GM19452 (cell line): ENCODE measurements at regions not wholly inside any gene's neighbourhood (a gene's known extent, or its start where the extent isn't known, plus 50 kb on each side); places are given as distances from the start of the nearest gene placed in this dataset.
"Not testable (repeated sequence)": the region's sequence is repeated elsewhere in the genome, so short reads cannot be mapped to it uniquely, and the experiment has no call there.

Source experiments
- ATAC-seq: cut with Tn5 transposase; IDR thresholded peaks from one replicate; pipeline ENCODE4 v1.9.1; 2021; ENCODE audit not compliant: unreplicated experiment

DNA sequence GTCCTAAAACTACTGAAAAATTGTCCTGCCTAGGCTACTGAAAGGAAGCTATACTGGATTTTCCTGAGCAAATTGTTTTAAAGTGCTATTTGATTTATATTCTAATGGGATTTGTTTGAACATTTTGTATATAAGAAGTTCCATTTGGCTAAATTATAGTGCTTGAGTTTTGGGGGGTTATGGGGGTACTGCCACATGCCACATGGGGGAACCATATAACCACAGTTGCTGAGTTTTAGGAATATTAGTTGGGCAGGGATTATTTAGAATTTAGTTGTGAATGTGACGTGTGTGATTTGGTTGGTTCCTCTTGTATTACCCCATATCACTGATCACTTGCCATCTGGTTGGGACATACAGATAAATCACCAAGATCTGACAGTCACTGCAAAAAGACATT, 224.5 kb upstream of the TAPT1 start:
- ATAC-seq: no peak

DNA sequence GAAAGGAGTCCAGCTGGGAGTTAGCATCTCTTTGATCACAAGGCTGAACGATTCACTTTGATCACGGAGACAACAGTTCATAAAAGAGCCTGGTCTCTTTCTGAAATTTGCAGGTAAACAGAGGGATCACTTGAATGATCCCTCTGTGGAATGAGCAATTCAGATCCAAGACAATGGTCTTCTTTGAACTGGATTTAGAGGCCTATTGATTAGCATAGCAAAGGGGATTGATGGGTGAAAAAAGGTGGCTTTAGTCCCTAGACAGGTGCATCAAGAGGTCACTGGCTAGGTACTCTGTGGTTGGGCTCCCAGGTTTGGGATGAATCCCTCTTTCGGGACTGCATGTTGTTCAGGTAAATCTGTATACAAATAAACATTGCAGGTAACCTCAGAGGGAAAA, 223.8 kb upstream of the TAPT1 start:
- ATAC-seq: no peak

- no peak for ATAC-seq
Observed at GRCh38 chr4:16449406-16449805, 223.1 kb upstream of the TAPT1 start.

DNA sequence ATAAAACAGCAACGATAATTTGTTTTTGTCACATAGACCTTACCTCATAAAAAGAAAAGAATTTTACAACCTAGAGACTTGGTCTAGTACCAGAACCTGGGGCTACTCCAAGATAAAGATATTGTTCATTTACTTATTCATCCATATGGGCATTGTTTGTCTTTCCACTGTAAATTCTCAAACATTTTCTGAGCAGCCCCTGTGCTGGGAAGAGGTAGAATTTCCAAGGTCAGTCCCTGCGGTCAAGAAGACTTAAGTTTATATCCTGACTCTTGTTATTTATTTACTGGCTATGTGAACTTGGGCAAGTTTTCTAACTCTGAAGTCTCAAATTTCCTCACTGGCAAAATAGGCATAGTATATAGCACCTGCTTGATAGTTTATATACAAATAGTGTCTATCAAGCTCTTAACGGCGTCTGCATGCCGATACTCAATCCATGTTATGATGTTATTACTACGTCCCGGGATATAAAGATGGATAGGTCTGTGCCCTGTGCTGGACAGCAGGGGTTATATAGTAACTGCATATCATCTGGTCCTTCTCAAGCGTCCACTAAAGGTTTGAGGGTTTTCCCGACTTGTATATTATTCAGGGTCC, 222.1 kb upstream of the TAPT1 start:
- no peak for ATAC-seq

- ATAC-seq: peak; percentile 76
Observed at GRCh38 chr4:16443504-16444088, 217.3 kb upstream of the TAPT1 start.

- ATAC-seq: no peak
Observed at GRCh38 chr4:16442296-16442695, 216.0 kb upstream of the TAPT1 start.

DNA sequence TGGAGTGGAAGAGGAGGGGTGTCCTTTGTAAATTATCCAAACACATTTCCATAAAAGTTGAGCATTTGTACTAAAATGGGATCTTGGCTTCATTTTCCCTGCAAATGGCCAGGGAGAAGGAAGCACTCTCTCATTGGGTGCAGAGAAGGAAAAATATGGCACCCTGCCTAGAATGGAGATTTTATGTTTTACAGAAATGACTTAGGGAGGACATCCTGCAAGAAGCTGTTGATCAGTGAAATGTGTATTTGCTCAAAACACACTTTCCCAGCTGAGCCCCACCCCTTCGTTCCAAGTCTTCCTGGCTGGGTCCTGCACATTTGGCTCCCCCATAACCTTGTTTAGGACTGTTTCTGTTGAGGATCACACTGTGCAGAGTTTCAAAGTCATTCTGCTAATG, 213.5 kb upstream of the TAPT1 start:
- ATAC-seq: no peak

- no peak for ATAC-seq
Observed at GRCh38 chr4:16438986-16439385, 212.7 kb upstream of the TAPT1 start.

DNA sequence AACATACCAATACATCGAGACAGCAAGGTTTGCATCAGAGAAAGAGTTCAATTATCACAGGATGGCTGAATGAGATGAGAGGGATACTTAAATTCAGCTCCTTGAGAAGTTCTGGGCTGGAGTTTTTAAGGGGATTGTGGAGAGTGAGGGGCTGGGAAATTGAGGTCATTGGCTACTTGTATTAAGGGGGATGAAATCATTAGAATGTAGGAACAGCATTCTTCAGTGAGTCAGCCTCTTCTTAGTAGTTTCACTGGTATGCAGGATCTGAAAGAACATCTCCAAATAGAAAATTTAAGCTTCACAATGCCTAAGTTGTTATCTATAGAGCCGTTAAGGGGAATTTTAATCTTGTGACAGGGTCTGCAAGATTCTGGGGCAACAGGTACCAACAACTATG, 211.6 kb upstream of the TAPT1 start:
- no peak for ATAC-seq

DNA sequence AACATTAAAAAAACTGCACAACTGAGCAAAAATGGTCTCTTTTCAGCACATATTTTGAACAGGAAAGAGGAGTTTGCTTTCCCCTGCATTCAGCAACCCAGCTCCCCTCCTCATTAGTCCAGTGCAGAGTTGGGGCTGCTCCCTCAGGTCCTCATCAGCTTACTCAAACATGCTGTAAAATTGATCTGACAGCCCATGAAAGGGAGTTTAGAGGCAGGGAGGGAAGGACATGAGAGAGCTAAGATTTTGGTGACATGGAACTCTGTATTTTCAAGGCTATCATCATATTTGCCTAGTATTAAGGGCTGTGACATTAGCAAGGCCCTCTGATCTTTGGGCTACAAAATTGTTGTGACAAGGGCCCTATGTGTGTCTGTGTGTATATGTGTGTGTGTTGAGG, 205.6 kb upstream of the TAPT1 start:
- ATAC-seq: no peak

DNA sequence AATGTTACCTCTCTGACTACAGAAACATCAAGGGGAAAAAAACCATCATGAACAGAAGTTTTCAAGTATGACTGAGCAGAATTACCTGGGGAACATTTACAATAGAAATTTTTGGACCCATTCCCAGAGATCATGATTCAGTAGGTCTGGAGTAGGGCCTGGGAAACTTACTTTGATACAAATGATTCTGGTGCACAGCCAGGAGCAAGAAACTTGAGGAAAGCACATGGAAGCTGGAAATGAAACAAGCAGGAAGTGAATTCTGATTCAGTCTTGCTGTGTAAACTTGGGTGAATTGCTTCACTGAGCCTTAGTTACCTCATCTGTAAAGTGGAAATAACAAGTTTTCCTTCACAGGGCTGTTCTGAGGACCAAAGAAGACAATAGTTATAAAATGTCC, 192.5 kb upstream of the TAPT1 start:
- no peak for ATAC-seq

- no peak for ATAC-seq
Observed at GRCh38 chr4:16417198-16417597, 190.9 kb upstream of the TAPT1 start.

GRCh38 chr4:16416601-16417000, 190.3 kb upstream of the TAPT1 start:
- ATAC-seq: no peak

DNA sequence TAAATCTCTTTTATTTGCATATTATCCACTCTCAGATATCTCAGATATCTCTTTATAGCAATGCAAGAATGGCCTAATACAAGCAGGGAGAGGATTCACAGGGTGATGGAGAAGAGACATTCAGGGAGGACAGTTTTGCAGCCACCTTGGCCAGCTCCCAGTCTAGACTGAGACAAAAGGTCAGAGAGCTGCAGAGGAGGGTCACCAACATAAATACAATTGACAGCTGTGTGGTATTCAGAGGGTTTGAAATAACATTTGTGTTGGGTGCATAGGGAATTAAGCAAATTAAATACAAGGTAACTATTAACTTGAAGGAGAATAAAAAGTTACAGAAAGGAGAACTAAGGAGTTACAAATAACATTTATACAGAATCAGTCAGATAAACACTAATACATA, 189.5 kb upstream of the TAPT1 start:
- no peak for ATAC-seq

DNA sequence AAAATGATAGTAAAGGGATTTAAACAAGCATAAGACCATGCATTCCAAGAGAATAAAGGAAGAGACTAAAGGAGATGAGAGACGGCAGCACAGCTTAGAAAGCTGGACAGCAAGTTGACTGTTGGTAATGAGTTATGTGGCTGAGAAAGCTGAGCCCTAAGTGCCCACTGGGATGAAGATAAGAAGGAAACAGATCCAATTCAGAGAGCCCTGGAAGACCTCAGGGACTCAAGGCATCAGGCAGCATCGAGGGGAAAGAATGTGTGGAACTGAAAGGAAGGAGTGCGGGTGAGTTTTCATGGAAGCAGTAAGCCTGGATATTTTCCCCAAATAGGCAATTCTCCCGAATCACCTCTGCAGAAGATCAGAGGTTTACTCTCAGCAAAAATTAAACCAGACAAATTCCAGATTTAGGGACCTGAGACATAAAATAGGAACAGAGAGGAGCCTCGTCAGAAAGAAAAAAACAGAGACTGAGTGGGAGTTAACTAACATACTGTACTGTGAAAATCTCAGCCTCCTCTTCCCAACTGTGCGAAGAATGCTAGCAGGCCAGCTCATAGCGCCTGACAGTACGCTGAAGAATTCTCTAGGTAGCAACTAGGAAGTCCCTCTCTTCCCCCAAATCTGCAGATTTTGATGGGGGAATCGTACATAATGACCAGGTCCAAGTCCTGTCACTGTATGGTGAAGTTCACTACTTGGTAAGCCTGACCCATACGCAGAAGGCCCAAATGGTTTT, 187.7 kb upstream of the TAPT1 start:
- ATAC-seq: no peak

- no peak for ATAC-seq
Observed at GRCh38 chr4:16411501-16412085, 185.3 kb upstream of the TAPT1 start.

GRCh38 chr4:16393216-16393615, 166.9 kb upstream of the TAPT1 start:
- not testable (repeated sequence) for ATAC-seq

DNA sequence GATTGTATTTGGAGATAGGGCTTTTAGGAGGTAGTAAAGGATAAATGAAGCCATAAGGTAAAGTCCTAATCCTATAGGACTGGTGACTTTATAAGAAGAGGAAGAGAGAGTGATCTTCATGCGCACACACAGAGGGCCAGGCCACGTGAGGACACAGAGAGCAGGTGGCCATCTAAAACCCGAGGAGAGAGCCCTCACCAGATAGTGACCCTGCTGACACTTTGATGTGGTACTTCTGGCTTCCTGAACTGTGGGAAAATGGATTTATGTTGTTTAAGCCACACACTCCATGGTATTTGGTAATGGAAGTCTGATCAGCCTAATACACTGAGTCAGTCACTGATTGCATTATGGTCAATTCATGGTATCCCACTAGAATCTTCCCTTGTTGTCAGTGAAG, 164.9 kb upstream of the TAPT1 start:
- no peak for ATAC-seq

DNA sequence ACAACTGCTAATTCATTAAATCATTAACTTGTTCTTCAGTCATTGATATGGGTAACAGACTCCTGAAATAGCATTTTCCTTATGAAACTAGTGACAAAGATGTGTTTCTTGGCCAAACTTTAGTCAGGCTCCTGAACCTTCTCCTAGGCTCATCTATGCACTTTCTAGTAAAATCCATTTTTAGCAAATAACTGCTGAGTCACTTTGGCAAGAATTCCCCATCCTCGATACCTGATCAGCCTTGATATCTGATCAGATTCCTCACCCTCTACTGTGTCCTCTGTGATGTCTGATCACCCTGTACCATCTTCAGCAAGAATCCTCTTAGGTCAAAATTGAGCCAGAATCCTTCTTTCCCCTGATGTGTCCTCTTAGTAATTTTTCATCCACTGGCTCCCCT, 161.2 kb upstream of the TAPT1 start:
- no peak for ATAC-seq

DNA sequence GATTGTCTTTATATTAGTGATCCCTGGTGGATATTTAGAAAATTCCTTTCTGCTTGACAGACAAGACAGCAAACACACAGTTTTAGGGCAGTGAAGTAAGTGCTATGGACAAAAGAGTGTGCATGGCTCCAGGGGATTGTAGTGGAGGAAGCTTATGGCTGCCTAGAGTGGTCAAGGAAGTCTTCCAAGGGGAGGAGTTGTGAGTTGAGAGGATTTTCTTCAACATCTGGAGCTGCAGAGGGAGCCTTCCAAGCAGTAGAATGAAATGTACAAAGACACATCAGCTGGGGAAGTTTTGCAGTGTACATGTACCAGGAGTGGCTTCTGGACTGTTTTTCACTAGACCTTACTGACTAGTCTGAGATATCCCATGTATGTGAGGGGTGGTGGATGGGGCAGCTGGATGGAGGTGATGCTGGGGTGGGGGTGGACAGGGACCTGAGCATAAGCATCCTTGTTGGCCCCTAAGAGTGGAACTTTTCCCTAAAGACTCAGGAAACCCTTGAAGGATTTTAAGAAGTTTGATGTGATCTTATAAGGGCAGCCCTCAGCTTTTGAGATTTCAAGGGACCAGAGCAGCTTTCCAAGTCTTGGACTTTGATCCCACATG, 160.5 kb upstream of the TAPT1 start:
- ATAC-seq: no peak

GRCh38 chr4:16384576-16384975, 158.3 kb upstream of the TAPT1 start:
- ATAC-seq: no peak

- no peak for ATAC-seq
Observed at GRCh38 chr4:16382571-16382970, 156.3 kb upstream of the TAPT1 start.
